HepG2 (cell line): ENCODE measurements at regions not wholly inside any gene's neighbourhood (a gene's known extent, or its start where the extent isn't known, plus 50 kb on each side); places are given as distances from the start of the nearest gene placed in this dataset.

Experiments used
- ATAC-seq: fragments of 200-7000 bp; cut with Tn5 transposase; 3 replicates; pipeline ENCODE4 v1.9.1; 2020; ENCODE audit warnings: mild to moderate bottlenecking, moderate library complexity
- BruUV-seq: library from RNA; stranded (reverse); fragments of 400-500 nt; replicated peaks from 2 replicates; lab custom pipeline; 2021; lab: Mats Ljungman, UMichigan
- CTCF ChIA-PET: fragments of 300-600 bp; formaldehyde crosslinking; extraction: SDS; loops from one replicate; lab custom pipeline; 2021; ENCODE audit warnings: low total read pairs, inconsistent platforms, low intra/inter-chr PET ratio; lab: Yijun Ruan, JAX
- POLR2A ChIA-PET: fragments of 350-600 bp; sonication (Branson Sonifier 250); formaldehyde crosslinking; loops from one replicate; lab custom pipeline; 2020; ENCODE audit warnings: antibody characterized with exemption, inconsistent platforms; lab: Yijun Ruan, JAX
- DNase-seq: peaks from one replicate; pipeline ENCODE4 v3.0.0-alpha.2; 2015; ENCODE audit warnings: low spot score
- FAIRE-seq: peaks from 3 replicates; lab custom pipeline; 2011; peaks lifted over from hg19 to GRCh38; lab: Jason Lieb, UNC
- H2AFZ ChIP-seq: one replicate; pipeline ENCODE4 v1.6.1; 2011; ENCODE audit warnings: low read length, inconsistent platforms
- H3K27ac ChIP-seq: fragments of 300-600 bp; 3 replicates; pipeline ENCODE4 v1.8.0; 2011; ENCODE audit warnings: mixed run types, mild to moderate bottlenecking, mixed read lengths, low read length, inconsistent platforms; ENCODE audit not compliant: insufficient read depth; ENCODE audit errors: extremely low read length
- H3K27me3 ChIP-seq, 2 experiments: fragments of 200-600 bp in 1 of 2; 2 replicates in 1 of 2; 3 replicates in 1 of 2; pipeline versions ENCODE4 v1.6.0 to v1.8.0; 2011; ENCODE audit warnings: low read length in 2 of 2, mild to moderate bottlenecking in 2 of 2, moderate library complexity in 2 of 2, inconsistent platforms in 1 of 2; ENCODE audit not compliant: insufficient read depth in 2 of 2, control insufficient read depth in 1 of 2
- H3K36me3 ChIP-seq, 2 experiments: fragments of 200-600 bp in 1 of 2; replicated peaks in 1 of 2; 2 replicates in 1 of 2; 3 replicates in 1 of 2; pipeline versions ENCODE4 v1.5.1 to v1.8.0; 2011; ENCODE audit warnings: low read length in 2 of 2, inconsistent platforms in 1 of 2; ENCODE audit not compliant: insufficient read depth in 2 of 2, control insufficient read depth in 1 of 2
- H3K4me1 ChIP-seq: 2 replicates; pipeline ENCODE4 v1.5.1; 2012; ENCODE audit warnings: low read length, inconsistent platforms; ENCODE audit not compliant: insufficient read depth
- H3K4me2 ChIP-seq: 2 replicates; pipeline ENCODE4 v1.6.0; 2011; ENCODE audit warnings: low read depth, low read length, inconsistent platforms
- H3K4me3 ChIP-seq, 3 experiments: fragments of 200-600 bp in 1 of 3; sonication (generic), shearing (Covaris generic) in 1 of 3; replicated peaks in 1 of 3; 2 replicates each; pipeline ENCODE4 v1.5.1; 2011 to 2016; ENCODE audit warnings: low read length in 3 of 3, inconsistent platforms in 2 of 3, low read depth in 2 of 3, mild to moderate bottlenecking in 2 of 3, control low read depth in 1 of 3, mixed read lengths in 1 of 3; ENCODE audit not compliant: insufficient read depth in 1 of 3
- H3K79me2 ChIP-seq: one replicate; pipeline ENCODE4 v1.6.1; 2011; ENCODE audit warnings: low read length, inconsistent platforms; ENCODE audit not compliant: insufficient read depth
- H3K9ac ChIP-seq: 2 replicates; pipeline ENCODE4 v1.6.0; 2011; ENCODE audit warnings: mild to moderate bottlenecking, low read depth, low read length, inconsistent platforms; ENCODE audit not compliant: insufficient read depth
- H3K9me3 ChIP-seq: 2 replicates; pipeline ENCODE4 v1.5.1; 2012; ENCODE audit warnings: mild to moderate bottlenecking, low read length
- H4K20me1 ChIP-seq: 2 replicates; pipeline ENCODE4 v1.6.0; 2011; ENCODE audit warnings: inconsistent platforms, mild to moderate bottlenecking, low read length, moderate library complexity; ENCODE audit not compliant: insufficient read depth
- ARID2 ChIP-seq: sonication (generic); formaldehyde crosslinking; IDR thresholded peaks from 2 replicates; pipeline ENCODE4 v1.8.1; 2022; ENCODE audit warnings: mild to moderate bottlenecking, missing genetic modification reagents, borderline replicate concordance
- FOSL2 ChIP-seq: sonication (generic); formaldehyde crosslinking; IDR thresholded peaks from 2 replicates; pipeline ENCODE4 v1.4.0; 2020; ENCODE audit warnings: missing genetic modification reagents
- HMG20A ChIP-seq: IDR thresholded peaks from 2 replicates; pipeline ENCODE4 v1.6.1; 2016; ENCODE audit warnings: borderline replicate concordance
- KLF15 ChIP-seq: sonication (generic); formaldehyde crosslinking; IDR thresholded peaks from 2 replicates; pipeline ENCODE4 v1.8.1; 2023; ENCODE audit warnings: borderline replicate concordance, mild to moderate bottlenecking, inconsistent platforms, missing genetic modification reagents, mixed read lengths
- REPIN1 ChIP-seq: sonication (generic); formaldehyde crosslinking; IDR thresholded peaks from 2 replicates; pipeline ENCODE4 v1.8.0; 2022; ENCODE audit warnings: missing genetic modification reagents, low read depth, mild to moderate bottlenecking, borderline replicate concordance
- RNF2 ChIP-seq: fragments of 450-650 bp; conservative IDR thresholded peaks from 2 replicates; pipeline ENCODE4 v1.6.1; 2016; ENCODE audit warnings: low read depth
- ZKSCAN8 ChIP-seq: IDR thresholded peaks from 2 replicates; pipeline ENCODE4 v1.6.1; 2016; ENCODE audit warnings: borderline replicate concordance, missing genetic modification reagents, missing compliant biosample characterization
- ZNF225 ChIP-seq: sonication (generic); formaldehyde crosslinking; IDR thresholded peaks from 2 replicates; pipeline ENCODE4 v1.4.0; 2020; ENCODE audit warnings: mild to moderate bottlenecking, missing genetic modification reagents
- ZNF282 ChIP-seq: fragments of 450-650 bp; IDR thresholded peaks from 2 replicates; pipeline ENCODE4 v1.6.1; 2018; ENCODE audit not compliant: partially characterized antibody
- ZNF513 ChIP-seq: sonication (generic); formaldehyde crosslinking; conservative IDR thresholded peaks from 2 replicates; pipeline ENCODE4 v1.5.0; 2020; ENCODE audit warnings: missing genetic modification reagents
- ZNF567 ChIP-seq: sonication (generic); formaldehyde crosslinking; IDR thresholded peaks from 2 replicates; pipeline ENCODE4 v1.8.1; 2023; ENCODE audit warnings: mild to moderate bottlenecking, missing genetic modification reagents, borderline replicate concordance
- ZNF639 ChIP-seq: conservative IDR thresholded peaks from 2 replicates; pipeline ENCODE4 v1.6.1; 2018; ENCODE audit warnings: missing genetic modification reagents
- ZSCAN9 ChIP-seq: IDR thresholded peaks from 2 replicates; pipeline ENCODE4 v1.6.1; 2016; ENCODE audit warnings: borderline replicate concordance
- WGBS: methylation state at CpG from one replicate; pipeline ENCODE4 v1.1.6; 2017; ENCODE audit warnings: low lambda C conversion rate; 5-methylcytosine and 5-hydroxymethylcytosine counted together
- in situ Hi-C: cut with HindIII; loops from 2 replicates; pipeline ENCODE4 v1.10.0; 2017; ENCODE audit warnings: low pct_unique_long_range_greater_than_20kb; ENCODE audit not compliant: extremely low pct_ligation_motif_present
- intact Hi-C: fragments of 100-400 bp; cut with micrococcal nuclease; formaldehyde crosslinking; loops from one replicate; pipeline ENCODE4 v1.10.0; 2022; ENCODE audit not compliant: unreplicated experiment
- TF ChIP-seq, protein P1 (sequence below): sonication (generic); formaldehyde crosslinking; IDR thresholded peaks from 2 replicates; pipeline ENCODE4 v1.8.0; 2022; ENCODE audit warnings: mild to moderate bottlenecking, missing genetic modification reagents; ENCODE audit not compliant: insufficient replicate concordance
- TF ChIP-seq, protein P2 (sequence below): sonication (generic); formaldehyde crosslinking; IDR thresholded peaks from 2 replicates; pipeline ENCODE4 v1.5.0; 2020; ENCODE audit warnings: missing genetic modification reagents, mild to moderate bottlenecking, borderline replicate concordance
- TF ChIP-seq, protein P3 (sequence below): IDR thresholded peaks from 2 replicates; pipeline ENCODE4 v1.6.1; 2018; ENCODE audit warnings: missing genetic modification reagents
- TF ChIP-seq, protein P4 (sequence below): sonication (generic); formaldehyde crosslinking; IDR thresholded peaks from 2 replicates; pipeline ENCODE4 v1.8.0; 2022; ENCODE audit warnings: mild to moderate bottlenecking, missing genetic modification reagents, moderate library complexity

GRCh38 chr5:39919876-39920275 lies 495.1 kb upstream of the DAB2 start:
- in situ Hi-C loops: no loop called here
- POLR2A ChIA-PET: no interaction called here
- no peaks in the 10 kb centered on the region for H3K79me2 ChIP-seq
- H3K9me3 ChIP-seq: no peaks in the 10 kb centered on the region
- H4K20me1 ChIP-seq: no peaks in the 10 kb centered on the region
- no peak overlapping the region for H3K4me2 ChIP-seq
- 5% methylated on average over 1 of the region's 1 CpG for WGBS
- FAIRE-seq (no peak), ATAC-seq (no peak), DNase-seq (no peak)
- H3K4me1 ChIP-seq: no peaks in the 10 kb centered on the region
- no peaks in the 10 kb centered on the region for H3K27me3 ChIP-seq
- no peak overlapping the region for H3K9ac ChIP-seq
- no peaks in the 10 kb centered on the region for H3K36me3 ChIP-seq
- no peak overlapping the region for H2AFZ ChIP-seq
- no TSS peak for BruUV-seq
- CTCF ChIA-PET: no interaction called here
- intact Hi-C loops: no loop called here
- H3K27ac ChIP-seq: no peak overlapping the region
- H3K4me3 ChIP-seq: no peak overlapping the region
- TF ChIP-seq, protein P1, sequence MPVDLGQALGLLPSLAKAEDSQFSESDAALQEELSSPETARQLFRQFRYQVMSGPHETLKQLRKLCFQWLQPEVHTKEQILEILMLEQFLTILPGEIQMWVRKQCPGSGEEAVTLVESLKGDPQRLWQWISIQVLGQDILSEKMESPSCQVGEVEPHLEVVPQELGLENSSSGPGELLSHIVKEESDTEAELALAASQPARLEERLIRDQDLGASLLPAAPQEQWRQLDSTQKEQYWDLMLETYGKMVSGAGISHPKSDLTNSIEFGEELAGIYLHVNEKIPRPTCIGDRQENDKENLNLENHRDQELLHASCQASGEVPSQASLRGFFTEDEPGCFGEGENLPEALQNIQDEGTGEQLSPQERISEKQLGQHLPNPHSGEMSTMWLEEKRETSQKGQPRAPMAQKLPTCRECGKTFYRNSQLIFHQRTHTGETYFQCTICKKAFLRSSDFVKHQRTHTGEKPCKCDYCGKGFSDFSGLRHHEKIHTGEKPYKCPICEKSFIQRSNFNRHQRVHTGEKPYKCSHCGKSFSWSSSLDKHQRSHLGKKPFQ: no peak
- TF ChIP-seq FOSL2 (CRISPR knock-in tag): no peak
- TF ChIP-seq ZNF513 (CRISPR knock-in tag): no peak
- TF ChIP-seq ARID2 (CRISPR knock-in tag): no peak
- TF ChIP-seq ZSCAN9: no peak
- TF ChIP-seq HMG20A: no peak
- TF ChIP-seq ZNF282: no peak
- TF ChIP-seq, protein P2, sequence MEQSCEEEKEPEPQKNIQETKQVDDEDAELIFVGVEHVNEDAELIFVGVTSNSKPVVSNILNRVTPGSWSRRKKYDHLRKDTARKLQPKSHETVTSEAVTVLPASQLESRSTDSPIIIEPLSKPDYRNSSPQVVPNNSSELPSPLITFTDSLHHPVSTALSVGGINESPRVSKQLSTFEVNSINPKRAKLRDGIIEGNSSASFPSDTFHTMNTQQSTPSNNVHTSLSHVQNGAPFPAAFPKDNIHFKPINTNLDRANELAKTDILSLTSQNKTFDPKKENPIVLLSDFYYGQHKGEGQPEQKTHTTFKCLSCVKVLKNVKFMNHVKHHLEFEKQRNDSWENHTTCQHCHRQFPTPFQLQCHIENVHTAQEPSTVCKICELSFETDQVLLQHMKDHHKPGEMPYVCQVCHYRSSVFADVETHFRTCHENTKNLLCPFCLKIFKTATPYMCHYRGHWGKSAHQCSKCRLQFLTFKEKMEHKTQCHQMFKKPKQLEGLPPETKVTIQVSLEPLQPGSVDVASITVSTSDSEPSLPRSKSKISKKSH: no peak
- TF ChIP-seq ZKSCAN8: no peak
- no peak for TF ChIP-seq REPIN1
- no peak for TF ChIP-seq KLF15
- TF ChIP-seq ZNF639: no peak
- TF ChIP-seq, protein P3, sequence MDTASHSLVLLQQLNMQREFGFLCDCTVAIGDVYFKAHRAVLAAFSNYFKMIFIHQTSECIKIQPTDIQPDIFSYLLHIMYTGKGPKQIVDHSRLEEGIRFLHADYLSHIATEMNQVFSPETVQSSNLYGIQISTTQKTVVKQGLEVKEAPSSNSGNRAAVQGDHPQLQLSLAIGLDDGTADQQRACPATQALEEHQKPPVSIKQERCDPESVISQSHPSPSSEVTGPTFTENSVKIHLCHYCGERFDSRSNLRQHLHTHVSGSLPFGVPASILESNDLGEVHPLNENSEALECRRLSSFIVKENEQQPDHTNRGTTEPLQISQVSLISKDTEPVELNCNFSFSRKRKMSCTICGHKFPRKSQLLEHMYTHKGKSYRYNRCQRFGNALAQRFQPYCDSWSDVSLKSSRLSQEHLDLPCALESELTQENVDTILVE (CRISPR knock-in tag): no peak
- TF ChIP-seq, protein P4, sequence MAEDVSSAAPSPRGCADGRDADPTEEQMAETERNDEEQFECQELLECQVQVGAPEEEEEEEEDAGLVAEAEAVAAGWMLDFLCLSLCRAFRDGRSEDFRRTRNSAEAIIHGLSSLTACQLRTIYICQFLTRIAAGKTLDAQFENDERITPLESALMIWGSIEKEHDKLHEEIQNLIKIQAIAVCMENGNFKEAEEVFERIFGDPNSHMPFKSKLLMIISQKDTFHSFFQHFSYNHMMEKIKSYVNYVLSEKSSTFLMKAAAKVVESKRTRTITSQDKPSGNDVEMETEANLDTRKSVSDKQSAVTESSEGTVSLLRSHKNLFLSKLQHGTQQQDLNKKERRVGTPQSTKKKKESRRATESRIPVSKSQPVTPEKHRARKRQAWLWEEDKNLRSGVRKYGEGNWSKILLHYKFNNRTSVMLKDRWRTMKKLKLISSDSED: no peak
- no peak for TF ChIP-seq ZNF567
- TF ChIP-seq RNF2: no peak
- TF ChIP-seq ZNF225: no peak
